COLO668 (cell line): ENCODE measurements at regions not wholly inside any gene's neighbourhood (a gene's known extent, or its start where the extent isn't known, plus 50 kb on each side); places are given as distances from the start of the nearest gene placed in this dataset.
"Not testable (repeated sequence)": the region's sequence is repeated elsewhere in the genome, so short reads cannot be mapped to it uniquely, and the experiment has no call there.

Source experiments
- DNase-seq: peaks from one replicate; lab custom pipeline; 2025; ENCODE audit not compliant: unreplicated experiment; lab: John Stamatoyannopoulos, UW

GRCh38 chr12:115898670-115899069 is 378.8 kb downstream of the MED13L start:
- DNase-seq = no peak

GRCh38 chr12:115897729-115898128 is 379.8 kb downstream of the MED13L start:
- no peak for DNase-seq

- no peak for DNase-seq
Observed at GRCh38 chr12:115895247-115895646, 382.2 kb downstream of the MED13L start.

GRCh38 chr12:115891556-115892164 is 385.8 kb downstream of the MED13L start:
- no peak for DNase-seq

- no peak for DNase-seq
Observed at GRCh38 chr12:115886666-115887065, 390.8 kb downstream of the MED13L start.

GRCh38 chr12:115885040-115885690 is 392.3 kb downstream of the MED13L start:
- DNase-seq = peak; percentile 74

GRCh38 chr12:115882936-115883335 is 394.6 kb downstream of the MED13L start:
- DNase-seq = no peak

- no peak for DNase-seq
Observed at GRCh38 chr12:115880238-115880637, 397.3 kb downstream of the MED13L start.

GRCh38 chr12:115879354-115879753 is 398.1 kb downstream of the MED13L start:
- DNase-seq = no peak

- peak; percentile 30 for DNase-seq
Observed at GRCh38 chr12:115873451-115874082, 403.9 kb downstream of the MED13L start.

- peak; percentile 93 for DNase-seq
Observed at GRCh38 chr12:115872919-115873357, 404.6 kb downstream of the MED13L start.

GRCh38 chr12:115872212-115872611 is 405.3 kb downstream of the MED13L start:
- DNase-seq = peak; percentile 37

GRCh38 chr12:115871714-115872113 is 405.8 kb downstream of the MED13L start:
- peak; percentile 62 for DNase-seq

GRCh38 chr12:115870510-115870909 is 407.0 kb downstream of the MED13L start:
- DNase-seq = no peak

- DNase-seq = no peak
Observed at GRCh38 chr12:115870021-115870420, 407.5 kb downstream of the MED13L start.

- DNase-seq = no peak
Observed at GRCh38 chr12:115869604-115870003, 407.9 kb downstream of the MED13L start.

GRCh38 chr12:115868624-115869023 is 408.9 kb downstream of the MED13L start:
- DNase-seq = no peak

- no peak for DNase-seq
Observed at GRCh38 chr12:115867854-115868253, 409.6 kb downstream of the MED13L start.

GRCh38 chr12:115866909-115867525 is 410.5 kb downstream of the MED13L start:
- peak; percentile 43 for DNase-seq

GRCh38 chr12:115866281-115866680 is 411.2 kb downstream of the MED13L start:
- not testable (repeated sequence) for DNase-seq

GRCh38 chr12:115864396-115864795 is 413.1 kb downstream of the MED13L start:
- DNase-seq = no peak

GRCh38 chr12:115860619-115861018 is 416.9 kb downstream of the MED13L start:
- no peak for DNase-seq
